ENCODE measurements at regions not wholly inside any gene's neighbourhood (a gene's known extent, or its start where the extent isn't known, plus 50 kb on each side); places are given as distances from the start of the nearest gene placed in this dataset.

- no peak for TF ChIP-seq CTCF (IDR thresholded peaks at IDR 0.05; ENCODE audit: low read depth, low read length)
- no peak for TF ChIP-seq EZH2phosphoT487 (IDR thresholded peaks at IDR 0.05; ENCODE audit: low read depth)
These were observed 243.2 kb upstream of the BMP2 start for GRCh38 chr20:6524305-6524704.
